GM12878 (cell line): ENCODE measurements at regions not wholly inside any gene's neighbourhood (a gene's known extent, or its start where the extent isn't known, plus 50 kb on each side); places are given as distances from the start of the nearest gene placed in this dataset.

Experiments used
- CEBPB ChIP-seq, 2 experiments: fragments of 150-350 bp in 1 of 2; IDR thresholded peaks; 2 replicates each; pipeline ENCODE4 v1.6.1; 2012 to 2014; ENCODE audit warnings: low read depth in 2 of 2, low read length in 2 of 2, borderline replicate concordance in 1 of 2, inconsistent platforms in 1 of 2
- CREB1 ChIP-seq: IDR thresholded peaks from 2 replicates; pipeline ENCODE4 v1.6.1; 2012; ENCODE audit warnings: low read depth, mild to moderate bottlenecking, inconsistent platforms
- CTCF ChIP-seq, 3 experiments: IDR thresholded peaks in 2 of 3; conservative IDR thresholded peaks in 1 of 3; 2 replicates each; pipeline ENCODE4 v1.5.1; 2011; ENCODE audit warnings: low read depth in 3 of 3, low read length in 3 of 3, mild to moderate bottlenecking in 3 of 3, control low read depth in 2 of 3, moderate library complexity in 2 of 3, inconsistent platforms in 1 of 3, mixed read lengths in 1 of 3; ENCODE audit not compliant: control insufficient read depth in 2 of 3, insufficient read depth in 1 of 3; ENCODE audit errors: extremely low read depth in 1 of 3
- EZH2 ChIP-seq: IDR thresholded peaks from 2 replicates; pipeline ENCODE4 v1.6.1; 2012; ENCODE audit warnings: low read depth, mild to moderate bottlenecking, control low read depth, inconsistent platforms, low read length, borderline replicate concordance; ENCODE audit not compliant: control insufficient read depth
- FOS ChIP-seq: IDR thresholded peaks from 3 replicates; pipeline ENCODE4 v1.6.1; 2011; ENCODE audit warnings: borderline replicate concordance; ENCODE audit not compliant: insufficient read length; ENCODE audit errors: extremely low read depth
- MAX ChIP-seq: IDR thresholded peaks from 2 replicates; pipeline ENCODE4 v1.6.1; 2012; ENCODE audit warnings: low read depth, low read length, improper control_type of control experiment
- POLR2A ChIP-seq: IDR thresholded peaks from 2 replicates; pipeline ENCODE4 v1.6.1; 2011; ENCODE audit warnings: low read depth, mild to moderate bottlenecking, low read length
- REST ChIP-seq: IDR thresholded peaks from 2 replicates; pipeline ENCODE4 v1.6.1; 2012; ENCODE audit warnings: mild to moderate bottlenecking, low read depth, low read length
- TAF1 ChIP-seq: IDR thresholded peaks from 2 replicates; pipeline ENCODE4 v1.6.1; 2011; ENCODE audit warnings: mild to moderate bottlenecking, low read depth, low read length, borderline replicate concordance

- TF ChIP-seq CEBPB (IDR thresholded peaks at IDR 0.05; ENCODE audit: borderline replicate concordance in 1 of 2, low read depth in 2 of 2, low read length in 2 of 2) (no peak), EZH2 (no peak), POLR2A (no peak), CTCF (IDR thresholded peaks at IDR 0.05 in 2 of 3, conservative IDR thresholded peaks at IDR 0.05 in 1 of 3; ENCODE audit: control insufficient read depth in 2 of 3, extremely low read depth in 1 of 3, insufficient read depth in 1 of 3, low read depth in 3 of 3, low read length in 3 of 3) (no peak), MAX (no peak), TAF1 (no peak), FOS (no peak), REST (no peak), CREB1 (no peak)
Measured at GRCh38 chr20:50356525-50356885, 153.7 kb upstream of the PTPN1 start.
